Left kidney (tissue), 1 donor: ENCODE measurements at regions not wholly inside any gene's neighbourhood (a gene's known extent, or its start where the extent isn't known, plus 50 kb on each side); places are given as distances from the start of the nearest gene placed in this dataset.
"Not testable (repeated sequence)": the region's sequence is repeated elsewhere in the genome, so short reads cannot be mapped to it uniquely, and the experiment has no call there.

Experiments
- DNase-seq: peaks from one replicate; pipeline ENCODE4 v3.0.0-alpha.2; 2013

DNA sequence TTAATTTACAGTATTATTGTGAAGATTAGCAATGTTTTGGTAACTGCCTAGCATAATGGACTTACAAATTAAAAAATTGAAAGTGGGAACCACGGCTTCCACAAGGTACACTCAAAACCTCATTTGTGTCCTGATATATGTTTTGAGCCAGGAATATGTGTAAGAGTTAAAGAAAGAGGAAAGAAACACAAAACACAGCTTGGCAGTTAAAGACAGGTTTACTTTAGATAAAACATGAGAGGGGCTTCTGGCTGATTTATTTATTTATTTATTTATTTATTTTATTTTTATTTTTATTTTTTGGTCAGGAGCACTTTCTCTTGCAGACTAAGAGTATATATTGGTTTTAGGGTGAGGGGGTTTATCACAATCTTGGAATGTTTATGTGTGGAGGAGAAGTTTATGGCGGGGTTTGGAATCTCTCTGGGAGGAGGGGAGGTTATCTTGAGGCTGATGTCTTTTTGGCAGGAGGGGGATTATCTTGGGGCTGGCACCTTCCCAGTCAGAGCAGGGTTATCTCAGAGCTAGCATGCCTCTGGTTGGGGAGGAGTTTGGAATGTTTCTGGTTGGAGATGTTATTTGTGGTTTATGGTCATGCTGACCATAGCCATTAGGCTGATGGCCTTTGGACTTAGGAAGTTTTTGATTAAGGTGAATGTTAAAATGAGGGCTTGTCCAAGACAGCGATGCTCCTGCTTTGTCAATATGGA, 436.7 kb downstream of the DAD1 start:
- DNase-seq = no peak

DNA sequence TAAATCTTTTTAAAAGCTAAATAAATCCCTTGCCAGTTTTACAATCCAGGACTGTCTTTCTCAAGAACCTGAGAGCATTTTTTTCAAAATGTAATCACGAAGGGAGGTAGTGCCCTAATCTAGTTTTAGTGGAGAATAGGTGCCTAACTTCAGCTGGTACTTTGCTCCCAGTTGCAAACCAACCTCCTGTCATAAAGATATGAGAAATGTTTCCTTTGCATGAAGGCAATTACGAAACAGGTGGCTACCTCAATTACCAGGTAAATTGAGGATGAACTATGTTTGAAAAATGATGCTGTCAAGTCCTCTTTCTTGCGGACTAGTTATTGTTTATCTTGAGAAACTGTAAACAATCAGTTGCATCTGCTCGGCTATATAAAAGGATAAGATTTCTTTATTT, 437.9 kb downstream of the DAD1 start:
- no peak for DNase-seq

DNA sequence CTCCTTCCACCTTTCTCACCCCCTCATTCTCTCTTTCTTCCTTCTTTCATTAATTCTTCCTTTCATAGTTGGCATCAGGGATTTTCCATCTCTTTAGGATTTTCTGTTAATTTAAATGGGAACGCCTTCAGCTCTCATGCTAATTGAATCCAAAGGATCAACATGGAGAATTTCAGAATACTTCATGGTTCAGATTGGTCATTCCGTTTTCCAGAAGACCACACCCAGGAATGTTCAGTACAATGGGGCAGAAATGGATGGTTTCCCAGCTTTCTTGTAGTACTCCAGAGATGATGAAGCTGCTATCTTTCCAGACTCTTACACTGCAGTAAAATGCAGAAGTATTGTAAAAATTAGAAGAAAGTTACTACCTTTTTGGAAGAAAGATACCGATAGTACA, 440.0 kb downstream of the DAD1 start:
- DNase-seq = no peak

DNA sequence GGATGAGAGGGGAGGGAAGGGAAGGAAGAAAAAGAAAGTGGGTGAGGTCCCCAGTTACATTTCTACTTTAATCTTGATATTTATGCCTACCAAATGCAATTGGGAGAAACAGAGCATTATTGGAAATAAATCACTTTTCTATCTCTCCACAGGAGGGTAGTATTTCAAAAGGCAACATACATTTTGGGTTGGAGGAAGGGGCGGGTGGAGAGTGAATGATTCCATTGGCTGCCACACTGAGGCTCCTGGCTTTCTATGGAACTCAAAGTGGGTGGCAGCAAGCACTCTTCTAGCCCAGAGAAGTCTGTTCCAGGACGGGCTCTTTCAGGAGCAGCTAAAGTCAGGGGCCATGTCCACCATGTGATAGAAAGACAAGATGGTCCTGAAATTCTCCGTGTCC, 441.3 kb downstream of the DAD1 start:
- no peak for DNase-seq

DNA sequence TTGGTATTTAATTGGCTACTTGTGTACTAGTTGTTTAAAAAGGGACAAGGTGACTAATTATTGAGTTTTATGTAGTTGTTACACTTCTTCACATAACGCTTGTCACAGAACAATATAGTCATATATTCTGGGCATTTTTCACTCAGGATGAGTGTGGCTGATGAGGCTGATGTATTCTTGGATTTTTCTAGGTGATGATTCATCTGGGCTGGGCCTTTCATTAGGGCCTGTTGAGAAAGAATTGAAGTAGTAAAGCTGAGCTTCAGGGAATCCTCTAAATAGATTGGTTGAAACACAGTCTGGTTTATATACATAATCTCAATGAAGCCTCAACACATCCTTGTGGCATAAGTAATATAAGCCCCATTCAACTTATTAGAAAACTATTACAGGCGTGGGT, 445.7 kb downstream of the DAD1 start:
- DNase-seq = no peak

DNA sequence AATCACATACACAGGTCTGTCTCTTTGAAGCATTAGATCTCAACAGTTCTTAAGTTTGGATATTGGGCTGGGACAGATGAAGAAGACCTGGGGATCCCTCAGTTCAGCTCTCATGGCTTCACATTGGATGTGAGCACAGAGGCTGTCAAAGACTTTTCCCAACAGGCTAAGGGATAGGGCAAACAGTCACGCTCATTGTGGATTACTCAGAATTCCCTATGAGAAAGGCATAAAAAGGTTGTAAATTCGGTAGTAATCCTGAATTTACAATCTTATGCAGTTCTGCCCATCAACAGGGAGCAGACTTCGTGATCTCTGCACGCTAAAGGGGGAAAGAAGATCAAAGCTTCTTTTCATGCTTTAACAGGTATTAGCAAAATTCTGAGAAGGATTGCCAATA, 448.4 kb downstream of the DAD1 start:
- DNase-seq = no peak

DNA sequence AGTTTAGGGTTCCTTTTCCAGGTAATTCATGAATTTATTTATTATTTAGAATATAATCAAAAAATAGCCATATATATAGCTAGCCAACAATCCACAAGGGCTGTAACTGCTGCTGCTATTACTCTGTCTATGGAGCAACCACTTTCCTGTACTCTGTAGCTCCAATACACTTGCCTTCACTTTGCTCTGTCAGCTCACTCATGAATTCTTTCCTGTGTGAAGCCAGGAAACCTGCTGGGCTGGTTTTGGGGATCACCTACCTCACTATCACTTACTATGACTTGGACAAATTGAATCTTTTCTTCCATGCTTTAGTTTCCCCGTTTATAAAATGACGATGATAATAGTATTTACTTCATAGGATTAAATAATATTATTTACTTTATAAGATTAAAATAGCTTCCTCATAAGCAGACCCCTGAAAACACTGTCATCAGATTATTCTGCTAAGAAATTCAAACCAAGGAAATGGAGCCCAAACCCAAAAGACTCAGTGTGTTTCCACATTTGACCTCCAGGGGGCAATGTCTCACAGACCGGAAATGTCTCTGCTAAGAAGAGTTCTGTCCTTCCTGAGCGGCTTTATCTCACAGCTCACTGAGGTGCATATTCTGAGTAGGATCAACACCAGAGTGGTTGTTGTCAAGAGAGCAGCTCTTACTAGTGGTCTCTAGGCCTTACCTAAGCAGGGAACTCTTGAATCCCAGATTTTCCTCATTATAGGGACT, 457.1 kb downstream of the DAD1 start:
- DNase-seq = no peak

DNA sequence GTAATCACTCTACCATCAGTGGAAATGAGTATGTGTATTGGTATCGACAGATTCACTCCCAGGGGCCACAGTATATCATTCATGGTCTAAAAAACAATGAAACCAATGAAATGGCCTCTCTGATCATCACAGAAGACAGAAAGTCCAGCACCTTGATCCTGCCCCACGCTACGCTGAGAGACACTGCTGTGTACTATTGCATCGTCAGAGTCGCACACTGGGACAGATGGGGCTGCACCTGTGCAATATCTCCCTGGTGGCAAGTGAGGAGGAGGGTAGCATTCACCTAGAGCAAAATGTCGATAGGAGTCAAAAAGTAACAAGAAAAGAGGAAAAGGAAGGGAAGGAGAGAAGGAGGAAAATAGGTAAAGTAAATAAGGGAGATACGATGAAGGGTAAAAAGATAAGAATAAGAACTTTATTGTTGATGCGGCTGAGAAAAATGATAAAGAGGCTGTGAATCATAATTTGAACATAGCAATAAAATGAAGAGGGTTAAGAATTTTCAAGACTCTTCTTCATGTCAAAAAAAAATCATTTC, 450.5 kb upstream of the OR4E1 start:
- DNase-seq = no peak

DNA sequence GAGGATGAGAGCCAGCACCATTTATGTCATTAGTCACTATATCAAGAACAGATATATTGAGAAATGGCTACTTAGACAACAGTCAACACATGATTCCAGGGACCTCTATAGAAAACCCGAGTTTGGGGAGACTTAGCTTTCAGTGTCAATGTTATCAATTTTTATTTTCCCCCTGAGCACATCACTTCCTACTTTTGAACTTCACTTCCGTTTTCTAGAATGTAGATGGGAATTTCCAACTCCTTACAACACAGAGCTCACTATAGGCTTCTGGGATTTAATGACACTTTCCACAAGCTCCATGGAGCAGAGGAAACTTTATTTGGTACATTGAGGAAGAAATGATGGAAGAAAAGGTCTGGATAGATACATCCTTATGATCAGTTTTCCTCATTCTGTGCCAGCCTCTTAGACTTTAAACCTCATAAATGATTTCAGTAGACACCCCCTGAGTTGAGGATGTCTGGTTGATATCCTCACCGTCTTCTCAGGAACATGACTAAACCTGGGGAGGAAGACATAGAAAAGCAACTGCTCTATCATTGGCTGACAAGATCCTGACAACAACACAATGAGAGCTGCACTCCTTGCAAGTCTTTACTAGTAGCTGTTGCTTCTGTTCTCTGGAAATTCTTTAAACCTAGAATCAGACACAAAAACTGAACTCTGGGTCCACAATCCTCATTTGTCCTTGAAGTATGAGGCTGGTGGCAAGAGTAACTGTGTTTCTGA, 449.4 kb upstream of the OR4E1 start:
- DNase-seq = no peak

DNA sequence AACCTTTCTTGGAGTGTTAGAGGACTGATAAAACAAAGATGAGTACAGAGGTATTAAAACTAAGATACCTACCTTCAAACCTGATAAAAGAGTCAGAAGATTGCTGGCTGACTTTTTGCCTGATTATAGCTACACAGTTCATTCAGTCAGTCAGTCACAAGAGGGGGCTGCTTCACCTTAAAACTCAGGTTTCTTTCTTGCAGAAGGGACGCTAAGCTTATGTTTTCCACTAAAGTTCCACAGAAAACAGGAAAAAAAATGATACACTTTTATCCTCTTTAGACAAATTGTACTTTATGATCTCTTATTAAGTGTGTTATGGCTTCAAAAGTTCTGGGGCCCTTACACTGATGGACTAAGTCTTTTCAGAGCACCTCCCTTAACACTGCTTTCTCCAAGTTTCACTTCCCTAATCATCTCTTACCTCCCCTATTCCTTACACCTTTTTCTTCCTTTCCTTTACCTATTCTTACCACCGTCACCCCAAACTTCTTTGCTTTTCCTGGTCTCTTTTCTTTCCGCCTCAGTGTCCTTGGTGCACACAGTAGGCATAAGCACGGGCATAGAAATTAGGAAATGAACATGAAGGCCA, 448.7 kb upstream of the OR4E1 start:
- peak; percentile 1 for DNase-seq

DNA sequence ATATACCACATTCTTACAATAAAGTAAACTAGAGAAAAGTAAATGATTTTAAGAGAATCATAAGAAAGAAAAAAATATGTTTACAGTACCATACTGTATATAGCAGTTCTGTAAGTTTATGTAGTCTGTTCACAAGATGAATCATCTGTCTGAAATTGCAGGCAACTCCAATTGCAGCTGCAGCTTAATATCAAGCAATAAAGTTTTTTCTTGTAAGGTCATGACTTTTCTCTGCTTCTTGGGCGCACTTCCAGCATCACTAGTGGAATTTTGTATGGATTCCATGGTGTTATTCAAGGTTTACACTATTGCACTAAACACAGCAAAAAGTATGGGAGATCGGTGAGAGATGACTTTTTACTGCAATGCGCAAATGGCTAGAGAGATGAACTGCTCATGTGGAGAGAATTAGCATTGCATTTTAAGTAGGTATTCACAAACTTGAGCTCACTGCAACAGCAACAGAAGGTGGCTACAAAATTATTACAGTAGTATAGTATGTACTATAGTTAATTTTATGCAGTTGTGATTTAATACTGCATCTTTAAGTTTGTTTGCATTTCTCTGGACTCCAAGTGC, 445.4 kb upstream of the OR4E1 start:
- no peak for DNase-seq

DNA sequence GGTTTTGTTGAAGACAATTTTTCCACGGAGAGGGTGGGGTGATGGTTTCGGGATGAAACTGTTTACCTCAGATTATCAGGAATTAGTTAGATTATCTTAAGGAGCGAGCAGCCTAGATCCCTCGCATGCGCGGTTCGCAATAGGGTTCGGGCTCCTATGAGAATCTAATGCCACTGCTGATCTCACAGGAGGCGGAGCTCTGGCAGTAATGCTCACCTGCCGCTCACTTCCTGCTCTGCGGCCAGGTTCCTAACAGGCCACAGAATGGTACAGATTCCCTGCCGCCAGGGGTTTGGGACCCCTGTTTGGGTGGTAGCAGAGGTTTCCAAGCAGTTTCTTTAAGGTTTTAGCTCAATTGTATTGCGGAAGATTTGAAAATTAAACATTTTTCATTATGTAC, 439.8 kb upstream of the OR4E1 start:
- DNase-seq = no peak

DNA sequence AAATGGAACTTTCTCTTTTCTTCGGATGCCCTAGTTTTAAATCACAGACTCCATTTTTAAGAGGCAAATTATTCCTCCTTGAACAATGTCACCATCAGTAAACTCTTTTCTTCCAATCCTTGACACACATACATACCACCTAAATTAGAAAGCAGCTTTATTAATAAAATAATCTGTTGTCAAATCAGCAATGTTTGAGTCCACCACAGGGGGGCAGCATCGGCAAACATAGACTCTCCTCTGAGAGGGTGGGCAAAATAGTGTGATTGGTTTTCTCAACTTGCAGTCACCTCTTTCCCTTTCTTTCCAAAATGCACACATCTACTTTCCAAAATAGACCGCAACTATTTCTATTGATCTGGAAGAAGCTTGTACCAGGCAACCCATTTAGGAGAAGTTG, 438.4 kb upstream of the OR4E1 start:
- no peak for DNase-seq

DNA sequence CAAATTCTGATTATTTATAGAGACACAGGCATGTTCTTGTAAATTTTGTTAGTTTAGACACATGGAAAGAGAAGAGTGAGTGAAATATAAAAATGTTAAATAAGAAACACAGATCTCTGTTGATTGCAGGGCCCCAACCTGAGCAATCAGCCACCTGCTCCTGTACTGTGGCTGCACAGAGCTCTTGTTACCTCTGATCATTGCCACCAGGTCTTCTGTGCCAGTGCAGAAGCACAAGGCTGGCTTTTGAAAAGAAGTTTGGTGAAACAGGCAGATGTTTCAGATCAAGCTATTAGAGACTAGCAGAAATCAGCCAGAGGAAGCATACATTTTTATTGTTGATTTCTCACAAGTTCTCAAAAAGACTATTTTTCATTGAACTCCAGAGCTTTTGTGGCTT, 434.1 kb upstream of the OR4E1 start:
- DNase-seq = no peak

DNA sequence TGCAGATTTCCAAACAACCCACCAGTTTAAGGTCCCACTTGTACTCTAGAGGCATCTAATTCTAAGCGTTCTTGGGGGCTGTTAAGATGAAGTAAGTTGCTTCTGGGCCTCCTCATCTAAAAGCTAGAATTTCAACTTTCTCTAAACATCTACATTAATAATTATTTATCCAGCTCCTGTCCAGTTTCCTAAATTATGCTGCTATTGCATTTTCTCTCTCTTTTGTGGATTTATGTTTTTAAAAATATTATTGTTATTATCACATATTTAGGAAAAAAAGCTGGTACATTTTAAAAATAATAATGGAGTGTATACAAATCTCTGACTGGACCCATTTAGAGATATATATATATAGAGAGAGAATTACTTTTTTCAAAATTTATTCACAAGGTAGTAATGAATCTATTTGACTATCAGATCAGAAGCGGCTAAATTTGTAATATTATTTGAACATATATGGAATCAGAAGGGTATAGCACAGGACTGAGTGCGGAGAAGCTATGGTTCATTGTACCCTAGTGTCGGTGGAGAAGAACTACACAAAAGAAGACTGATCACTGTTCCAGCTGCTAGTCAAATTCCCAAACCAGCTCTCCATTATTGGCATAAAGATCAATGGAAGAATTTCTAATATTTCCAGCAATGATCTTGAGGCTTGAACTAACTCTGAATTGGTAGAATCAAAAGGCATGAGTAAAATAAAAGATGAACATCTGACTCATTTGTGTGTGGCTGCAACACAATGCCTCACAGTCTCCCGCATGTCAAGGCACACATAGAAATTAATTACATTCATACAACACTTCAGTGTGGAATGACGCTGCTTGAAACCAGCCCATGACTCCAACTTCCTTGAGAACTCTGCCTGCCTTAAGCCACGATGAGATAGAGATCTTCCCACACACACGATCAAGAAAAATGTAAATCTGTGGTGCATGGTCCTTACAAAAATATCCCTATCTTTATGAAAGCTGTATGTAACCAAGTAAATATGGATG, 433.4 kb upstream of the OR4E1 start:
- no peak for DNase-seq

DNA sequence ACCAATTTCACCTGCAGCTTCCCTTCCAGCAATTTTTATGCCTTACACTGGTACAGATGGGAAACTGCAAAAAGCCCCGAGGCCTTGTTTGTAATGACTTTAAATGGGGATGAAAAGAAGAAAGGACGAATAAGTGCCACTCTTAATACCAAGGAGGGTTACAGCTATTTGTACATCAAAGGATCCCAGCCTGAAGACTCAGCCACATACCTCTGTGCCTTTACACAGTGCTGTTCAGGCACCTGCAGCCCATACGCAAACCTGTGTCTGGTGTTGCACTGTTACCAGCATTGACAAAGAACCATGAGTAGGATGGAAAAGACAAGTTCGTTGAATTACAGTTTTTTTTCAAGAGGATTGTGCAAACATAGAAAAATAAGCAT, 432.0 kb upstream of the OR4E1 start:
- no peak for DNase-seq

DNA sequence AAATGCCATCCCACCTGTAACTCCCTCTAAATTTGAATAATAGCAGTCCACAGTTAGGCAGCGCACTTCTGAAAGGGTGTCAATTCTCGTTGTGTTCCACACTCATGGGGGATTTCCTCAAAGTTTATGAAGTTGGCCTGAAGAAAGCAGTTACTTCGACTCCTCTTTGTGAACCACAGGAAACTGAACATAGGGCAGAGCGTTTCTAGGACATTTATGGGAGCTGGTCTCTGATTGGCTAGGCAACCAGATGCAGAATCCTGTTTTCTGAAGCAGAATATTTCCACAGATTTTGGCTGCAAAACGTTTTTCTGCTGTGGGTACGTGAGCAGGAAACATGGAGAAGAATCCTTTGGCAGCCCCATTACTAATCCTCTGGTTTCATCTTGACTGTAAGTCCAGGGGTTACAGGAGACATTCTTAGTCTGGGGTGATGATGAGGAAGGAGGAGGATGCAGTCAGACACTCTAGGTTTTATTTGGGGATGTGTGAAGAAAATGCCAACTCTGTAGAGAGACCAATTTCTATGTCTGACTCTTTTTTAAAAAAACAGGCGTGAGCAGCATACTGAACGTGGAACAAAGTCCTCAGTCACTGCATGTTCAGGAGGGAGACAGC, 431.5 kb upstream of the OR4E1 start:
- no peak for DNase-seq

DNA sequence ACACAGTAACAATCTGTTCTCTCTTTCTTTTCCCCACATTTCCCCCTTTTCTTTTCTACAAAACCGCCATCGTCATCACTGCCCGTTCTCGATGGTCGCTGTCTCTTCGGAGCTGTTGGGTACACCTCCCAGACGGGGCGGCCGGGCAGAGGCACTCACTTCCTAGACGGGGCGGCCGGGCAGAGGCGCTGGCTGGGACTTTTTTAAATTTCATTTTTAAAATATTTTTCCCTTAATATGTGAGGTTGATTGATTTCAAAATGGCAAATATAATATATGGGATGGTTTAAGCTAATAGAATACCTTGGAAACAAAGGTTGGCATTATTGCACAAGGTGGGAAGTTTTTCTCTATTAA, 427.1 kb upstream of the OR4E1 start:
- DNase-seq = not testable (repeated sequence)

DNA sequence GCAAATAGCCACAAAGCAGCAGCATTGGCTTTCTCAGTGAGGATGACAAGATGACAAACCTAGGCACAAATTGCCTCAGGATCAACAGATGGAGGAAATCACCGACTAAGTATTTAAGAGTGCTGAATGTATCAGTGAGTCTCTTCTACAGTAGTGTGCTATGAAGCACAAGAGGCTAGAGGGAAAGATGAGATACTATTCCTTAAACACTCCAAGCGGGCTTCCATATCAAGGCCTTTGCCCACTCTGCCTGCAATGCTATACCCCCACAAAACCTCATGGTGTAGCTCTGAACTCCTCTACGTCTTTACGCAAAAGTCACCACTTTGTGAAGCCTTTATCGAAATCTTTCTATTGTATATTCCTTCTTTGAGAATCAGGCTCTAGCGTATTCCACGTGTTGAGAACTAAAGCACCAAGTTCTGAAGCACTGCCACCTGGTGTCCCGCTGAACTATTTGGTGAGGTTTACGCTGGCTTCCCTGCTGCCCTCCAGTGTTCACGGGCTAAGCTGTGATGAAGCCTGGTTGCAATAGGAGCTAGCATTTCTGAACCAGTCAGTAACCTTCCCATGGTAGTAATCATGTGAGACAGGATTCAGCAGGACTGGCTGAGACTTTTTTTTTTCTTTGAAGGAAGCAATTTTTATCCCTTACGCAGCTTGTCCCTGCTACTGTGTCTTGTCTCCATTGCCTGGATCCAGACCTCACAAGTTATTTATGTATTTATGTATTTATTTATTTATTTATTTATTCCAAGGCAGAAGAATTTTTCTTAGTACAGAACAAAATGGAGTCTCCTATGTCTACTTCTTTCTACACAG, 426.5 kb upstream of the OR4E1 start:
- peak; percentile 80 for DNase-seq

DNA sequence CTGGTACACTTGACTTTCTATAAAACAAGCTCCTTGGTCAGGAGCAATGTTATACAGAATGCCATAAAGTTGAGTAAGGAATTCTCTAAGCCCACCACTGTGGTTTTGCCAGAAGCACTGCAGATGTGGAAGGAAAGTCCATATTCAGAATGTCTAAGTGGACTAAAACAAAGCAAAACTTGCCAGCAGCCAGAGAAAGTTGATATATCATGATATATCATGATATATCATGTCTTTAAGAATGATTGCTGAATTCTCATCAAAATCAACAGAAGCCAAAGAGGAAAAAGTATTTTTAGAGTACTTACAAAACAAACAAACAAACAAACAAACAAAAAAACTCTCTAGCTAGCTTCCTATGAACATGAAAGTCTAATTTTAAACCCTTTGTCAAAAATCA, 424.8 kb upstream of the OR4E1 start:
- DNase-seq = no peak
